ENCODE measurements at regions not wholly inside any gene's neighbourhood (a gene's known extent, or its start where the extent isn't known, plus 50 kb on each side); places are given as distances from the start of the nearest gene placed in this dataset.
"Not testable (repeated sequence)": the region's sequence is repeated elsewhere in the genome, so short reads cannot be mapped to it uniquely, and the experiment has no call there.

- ATAC-seq (ENCODE audit: low read depth) (peak; percentile 94), DNase-seq (ENCODE audit: low spot score in 2 of 2) (no peak)
- Mint-ChIP-seq H3K27me3 (peaks cover 4% of the 10 kb centered on the region), H3K9me3 (no peaks in the 10 kb centered on the region), H3K27ac (no peak overlapping the region), H3K4me3 (no peak overlapping the region), H3K4me1 (peaks cover 10% of the 10 kb centered on the region), H3K36me3 (no peaks in the 10 kb centered on the region)
Measured at GRCh38 chr1:182331387-182331786, 60.2 kb downstream of the GLUL start.

GRCh38 chr1:182330303-182330702 is 61.3 kb downstream of the GLUL start:
- DNase-seq (ENCODE audit: low spot score in 2 of 2) (no peak), ATAC-seq (ENCODE audit: low read depth) (no peak)
- peaks cover 10% of the 10 kb centered on the region for H3K4me1 Mint-ChIP-seq
- H3K4me3 Mint-ChIP-seq, result no peak overlapping the region
- no peak overlapping the region for H3K27ac Mint-ChIP-seq
- H3K27me3 Mint-ChIP-seq, result peaks cover 2% of the 10 kb centered on the region
- no peaks in the 10 kb centered on the region for H3K9me3 Mint-ChIP-seq
- no peaks in the 10 kb centered on the region for H3K36me3 Mint-ChIP-seq

DNA sequence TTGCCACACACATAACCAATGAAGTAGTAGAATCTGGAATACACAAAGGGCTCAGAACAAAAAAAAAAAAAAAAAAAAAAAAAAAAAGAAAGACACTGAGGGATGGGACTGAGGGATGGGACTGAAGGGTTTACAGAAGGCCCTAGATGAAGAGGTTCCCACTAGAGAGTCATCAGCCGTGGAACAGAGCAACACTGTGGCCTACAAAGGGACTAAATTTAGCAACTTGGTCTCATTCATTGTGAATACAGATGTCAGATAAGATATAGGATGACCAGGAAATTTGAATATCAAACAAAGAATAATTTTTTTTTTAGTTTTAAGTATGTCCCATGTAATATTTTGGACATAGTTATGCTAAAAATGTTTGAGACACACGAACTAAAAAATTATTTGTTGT is 62.1 kb downstream of the GLUL start:
- no peaks in the 10 kb centered on the region for H3K9me3 Mint-ChIP-seq
- no peak overlapping the region for H3K4me3 Mint-ChIP-seq
- H3K36me3 Mint-ChIP-seq, result no peaks in the 10 kb centered on the region
- H3K4me1 Mint-ChIP-seq, result peaks cover 10% of the 10 kb centered on the region
- no peak for ATAC-seq (ENCODE audit: low read depth)
- no peak for DNase-seq (ENCODE audit: low spot score in 2 of 2)
- H3K27me3 Mint-ChIP-seq, result peaks cover 2% of the 10 kb centered on the region
- H3K27ac Mint-ChIP-seq, result no peak overlapping the region

- H3K27ac Mint-ChIP-seq, result no peak overlapping the region
- H3K9me3 Mint-ChIP-seq, result no peaks in the 10 kb centered on the region
- no peaks in the 10 kb centered on the region for H3K27me3 Mint-ChIP-seq
- H3K4me3 Mint-ChIP-seq, result no peak overlapping the region
- H3K4me1 Mint-ChIP-seq, result peaks cover 10% of the 10 kb centered on the region
- ATAC-seq (ENCODE audit: low read depth) (no peak), DNase-seq (ENCODE audit: low spot score in 2 of 2) (no peak)
- H3K36me3 Mint-ChIP-seq, result peaks cover 1% of the 10 kb centered on the region
Measured at GRCh38 chr1:182328591-182328990, 63.0 kb downstream of the GLUL start.

DNA sequence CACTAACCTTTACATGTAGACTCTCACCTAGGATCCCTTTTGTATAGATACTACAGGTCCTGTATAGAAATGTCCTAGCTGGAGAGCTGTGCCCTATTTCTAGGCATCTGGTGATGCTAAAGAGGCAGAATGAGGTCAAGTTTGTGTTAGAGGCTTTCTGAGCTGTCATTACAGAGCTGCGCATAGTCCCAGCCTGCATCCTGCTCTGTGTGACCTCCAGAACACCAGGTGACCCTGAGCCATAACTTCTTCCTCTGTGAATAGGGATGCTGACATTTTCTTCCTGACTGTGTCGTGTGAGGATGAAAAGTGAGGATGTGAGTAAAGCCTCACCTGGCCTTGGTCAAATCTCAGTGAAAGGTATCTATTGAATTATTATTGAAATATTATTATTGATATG is 66.3 kb downstream of the GLUL start:
- Mint-ChIP-seq H3K36me3 (peaks cover 1% of the 10 kb centered on the region), H3K4me3 (no peak overlapping the region), H3K27me3 (no peaks in the 10 kb centered on the region), H3K9me3 (no peaks in the 10 kb centered on the region), H3K27ac (no peak overlapping the region), H3K4me1 (no peaks in the 10 kb centered on the region)
- DNase-seq (ENCODE audit: low spot score in 2 of 2) (no peak), ATAC-seq (ENCODE audit: low read depth) (no peak)

GRCh38 chr1:182321532-182321931 is 70.1 kb downstream of the GLUL start:
- not testable (repeated sequence) for H3K36me3 Mint-ChIP-seq; H3K27me3 Mint-ChIP-seq; H3K27ac Mint-ChIP-seq; H3K4me1 Mint-ChIP-seq; H3K9me3 Mint-ChIP-seq; ATAC-seq (ENCODE audit: low read depth); H3K4me3 Mint-ChIP-seq; DNase-seq (ENCODE audit: low spot score in 2 of 2)

DNA sequence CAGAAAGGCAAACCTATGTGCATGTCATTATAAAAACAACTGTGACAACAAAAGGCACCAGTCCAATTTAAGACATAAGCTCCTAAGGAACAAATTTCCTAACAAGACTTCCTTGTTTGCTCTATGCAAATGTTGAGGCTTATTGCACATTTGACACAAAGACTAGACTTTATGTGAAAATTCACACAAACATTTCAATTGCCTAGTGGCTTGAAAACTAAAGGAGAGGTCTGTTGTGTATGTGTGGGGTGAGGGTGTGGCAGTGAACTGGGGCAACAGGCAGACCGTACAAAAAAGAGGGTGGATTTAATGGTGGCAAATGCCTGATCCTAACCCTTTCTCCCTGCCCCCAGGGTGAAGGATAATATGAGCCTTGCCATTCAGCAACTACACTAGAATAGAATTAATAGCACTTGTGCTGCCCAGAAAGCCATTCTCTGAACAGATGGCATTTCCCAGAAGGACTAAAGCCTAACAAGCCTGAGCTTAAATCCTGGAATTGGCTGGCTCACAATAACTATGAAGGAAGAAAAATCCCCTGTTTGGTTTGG is 73.9 kb downstream of the GLUL start:
- no peak for ATAC-seq (ENCODE audit: low read depth)
- Mint-ChIP-seq H3K9me3 (no peaks in the 10 kb centered on the region), H3K27me3 (peaks cover 3% of the 10 kb centered on the region), H3K4me1 (peaks cover 2% of the 10 kb centered on the region), H3K36me3 (no peaks in the 10 kb centered on the region), H3K27ac (no peak overlapping the region), H3K4me3 (no peak overlapping the region)
- no peak for DNase-seq (ENCODE audit: low spot score in 2 of 2)

DNA sequence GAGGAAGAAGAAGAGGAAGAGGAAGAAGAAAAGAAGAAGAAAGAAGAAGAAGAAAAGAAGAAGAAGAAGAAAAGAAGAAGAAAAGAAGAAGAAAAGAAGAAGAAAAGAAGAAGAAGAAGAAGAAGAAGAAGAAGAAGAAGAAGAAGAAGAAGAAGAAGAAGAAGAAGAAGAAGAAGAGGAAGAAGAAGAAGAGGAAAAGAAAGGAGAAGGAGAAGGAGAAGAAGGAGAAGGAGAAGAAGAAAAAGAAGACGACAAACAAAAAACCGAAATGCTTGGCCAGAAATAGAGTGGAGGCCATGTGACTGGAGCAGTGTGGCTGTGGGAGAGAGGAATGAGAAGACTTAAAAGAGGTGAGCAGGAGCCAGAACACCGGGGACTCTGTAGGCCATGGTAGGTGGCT is 75.1 kb downstream of the GLUL start:
- H3K4me1 Mint-ChIP-seq; H3K27me3 Mint-ChIP-seq; H3K27ac Mint-ChIP-seq; H3K9me3 Mint-ChIP-seq; ATAC-seq (ENCODE audit: low read depth); H3K36me3 Mint-ChIP-seq; DNase-seq (ENCODE audit: low spot score in 2 of 2); H3K4me3 Mint-ChIP-seq: not testable (repeated sequence)

DNA sequence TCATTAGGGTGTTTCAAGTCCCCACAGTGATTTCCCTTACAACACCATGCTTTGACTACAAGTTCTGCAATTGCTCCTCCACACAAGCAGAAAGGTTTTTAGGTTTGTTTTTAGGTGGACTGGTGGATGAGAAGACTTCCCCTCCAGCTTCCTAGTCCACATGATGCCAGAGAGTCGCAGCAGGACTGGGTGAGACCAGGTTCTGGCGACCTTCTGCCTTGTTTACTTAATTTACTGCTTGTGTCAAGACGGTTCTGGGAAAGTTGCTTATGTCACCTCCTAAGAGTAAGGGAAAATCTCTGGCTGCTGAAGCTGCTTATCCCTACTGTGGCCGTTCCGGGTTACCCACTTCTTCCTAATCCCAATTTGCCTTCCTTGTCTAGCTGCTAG is 76.4 kb downstream of the GLUL start:
- H3K27ac Mint-ChIP-seq, result no peak overlapping the region
- H3K36me3 Mint-ChIP-seq, result no peaks in the 10 kb centered on the region
- peaks cover 4% of the 10 kb centered on the region for H3K9me3 Mint-ChIP-seq
- ATAC-seq (ENCODE audit: low read depth) (no peak), DNase-seq (ENCODE audit: low spot score in 2 of 2) (no peak)
- peaks cover 8% of the 10 kb centered on the region for H3K27me3 Mint-ChIP-seq
- H3K4me1 Mint-ChIP-seq, result peaks cover 2% of the 10 kb centered on the region
- H3K4me3 Mint-ChIP-seq, result no peak overlapping the region

- Mint-ChIP-seq H3K27ac (no peak overlapping the region), H3K27me3 (peaks cover 12% of the 10 kb centered on the region), H3K4me3 (no peak overlapping the region), H3K4me1 (no peaks in the 10 kb centered on the region), H3K9me3 (peaks cover 4% of the 10 kb centered on the region), H3K36me3 (no peaks in the 10 kb centered on the region)
- ATAC-seq (ENCODE audit: low read depth), result no peak
- DNase-seq (ENCODE audit: low spot score in 2 of 2), result no peak
Measured at GRCh38 chr1:182309631-182310351, 81.8 kb downstream of the GLUL start.

DNA sequence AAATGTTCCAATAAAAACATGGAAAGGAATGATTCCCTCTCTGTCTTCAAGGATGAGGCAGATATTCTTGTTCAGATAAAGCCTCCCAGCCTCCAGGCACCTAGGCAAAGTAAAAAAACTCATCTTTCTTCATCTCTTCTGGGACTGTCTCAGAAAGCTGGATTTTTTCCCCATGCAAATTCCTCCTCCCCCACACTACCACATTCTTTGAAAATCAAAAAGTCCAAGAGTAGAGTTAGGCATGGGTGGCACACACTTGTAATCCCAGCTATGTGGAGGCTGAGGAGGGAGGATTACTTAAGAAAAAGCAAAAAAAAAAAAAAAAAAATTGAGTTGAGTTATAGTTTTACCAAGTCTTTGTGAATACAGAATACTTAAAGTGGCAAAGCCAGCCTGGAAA is 82.8 kb downstream of the GLUL start:
- Mint-ChIP-seq H3K27me3 (peaks cover 12% of the 10 kb centered on the region), H3K27ac (no peak overlapping the region), H3K36me3 (no peaks in the 10 kb centered on the region), H3K4me3 (no peak overlapping the region), H3K9me3 (peaks cover 4% of the 10 kb centered on the region), H3K4me1 (no peaks in the 10 kb centered on the region)
- DNase-seq (ENCODE audit: low spot score in 2 of 2), result no peak
- ATAC-seq (ENCODE audit: low read depth), result no peak

GRCh38 chr1:182307486-182307885 is 84.1 kb downstream of the GLUL start:
- not testable (repeated sequence) for H3K36me3 Mint-ChIP-seq; H3K4me3 Mint-ChIP-seq; ATAC-seq (ENCODE audit: low read depth)

DNA sequence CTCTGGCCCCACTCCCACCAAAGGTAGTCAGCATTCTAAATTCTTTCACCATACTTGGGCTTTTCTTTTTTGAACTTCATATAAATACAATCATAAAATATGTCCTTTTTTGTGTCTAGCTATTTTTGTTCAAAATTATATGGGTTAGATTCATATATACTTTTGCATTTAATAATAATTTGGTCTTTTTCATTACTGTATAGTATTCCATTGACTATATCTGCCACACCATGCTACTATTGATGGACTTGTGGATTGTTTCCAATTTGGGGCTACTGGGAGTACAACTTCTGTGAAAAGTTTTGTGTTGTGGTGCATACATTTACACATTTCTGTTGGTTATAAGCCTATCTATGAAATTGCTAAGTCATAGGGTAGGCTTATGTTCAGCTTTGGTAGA is 85.7 kb downstream of the GLUL start:
- Mint-ChIP-seq H3K4me3 (no peak overlapping the region), H3K4me1 (no peaks in the 10 kb centered on the region), H3K9me3 (no peaks in the 10 kb centered on the region), H3K36me3 (no peaks in the 10 kb centered on the region), H3K27me3 (peaks cover 6% of the 10 kb centered on the region), H3K27ac (no peak overlapping the region)
- ATAC-seq (ENCODE audit: low read depth), result no peak
- no peak for DNase-seq (ENCODE audit: low spot score in 2 of 2)

More at GRCh38 chr1:182307486-182307885, 84.1 kb downstream of the GLUL start:
- H3K9me3 Mint-ChIP-seq; DNase-seq (ENCODE audit: low spot score in 2 of 2); H3K27ac Mint-ChIP-seq; H3K4me1 Mint-ChIP-seq; H3K27me3 Mint-ChIP-seq: not testable (repeated sequence)

- H3K4me3 Mint-ChIP-seq, result no peak overlapping the region
- peaks cover 7% of the 10 kb centered on the region for H3K27me3 Mint-ChIP-seq
- no peaks in the 10 kb centered on the region for H3K36me3 Mint-ChIP-seq
Measured at GRCh38 chr1:182304627-182305026, 87.0 kb downstream of the GLUL start.

DNA sequence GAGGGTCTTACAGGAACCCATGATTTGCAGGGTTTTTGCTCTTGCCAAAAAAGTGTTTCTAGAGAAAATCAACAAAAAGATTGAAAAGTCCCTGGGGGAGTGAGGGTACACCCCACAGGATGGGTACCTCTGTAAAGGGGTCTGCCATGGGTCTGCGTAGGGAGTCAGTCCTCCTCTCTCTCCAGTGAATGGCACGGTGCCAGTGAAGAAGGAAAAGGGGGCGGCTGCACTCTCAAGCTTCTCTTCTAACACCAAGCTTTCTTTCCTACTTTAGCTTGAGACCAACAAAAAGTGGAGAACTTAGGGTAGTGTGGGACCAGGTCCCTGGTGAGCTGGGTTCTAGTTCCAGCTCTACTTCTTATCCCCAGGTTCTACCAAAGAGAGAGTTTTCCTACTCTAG is 87.4 kb downstream of the GLUL start:
- DNase-seq (ENCODE audit: low spot score in 2 of 2) (no peak), ATAC-seq (ENCODE audit: low read depth) (no peak)
- H3K27ac Mint-ChIP-seq, result no peak overlapping the region
- H3K27me3 Mint-ChIP-seq, result peaks cover 5% of the 10 kb centered on the region
- H3K9me3 Mint-ChIP-seq, result no peaks in the 10 kb centered on the region
- H3K36me3 Mint-ChIP-seq, result no peaks in the 10 kb centered on the region
- no peaks in the 10 kb centered on the region for H3K4me1 Mint-ChIP-seq
- H3K4me3 Mint-ChIP-seq, result no peak overlapping the region

More at GRCh38 chr1:182304627-182305026, 87.0 kb downstream of the GLUL start:
- Mint-ChIP-seq H3K4me1 (no peaks in the 10 kb centered on the region), H3K9me3 (no peaks in the 10 kb centered on the region), H3K27ac (no peak overlapping the region)
- no peak for DNase-seq (ENCODE audit: low spot score in 2 of 2)
- ATAC-seq (ENCODE audit: low read depth), result no peak

Measured in memory B cell (primary cell).